Tibial nerve (tissue), 4 donors: ENCODE measurements at regions not wholly inside any gene's neighbourhood (a gene's known extent, or its start where the extent isn't known, plus 50 kb on each side); places are given as distances from the start of the nearest gene placed in this dataset.

ENCODE experiments used
- CTCF ChIP-seq, 5 experiments: fragments of 200-600 bp in 3 of 5; fragments of 450-650 bp in 2 of 5; sonication (generic) in 3 of 5; IDR thresholded peaks; one replicate each; pipeline ENCODE4 v1.5.1; 2016 to 2019; ENCODE audit warnings: antibody characterized with exemption in 5 of 5, mild to moderate bottlenecking in 3 of 5, moderate library complexity in 2 of 5
- EP300 ChIP-seq, 2 donors: sonication (generic); formaldehyde crosslinking; IDR thresholded peaks; one replicate each; pipeline ENCODE4 v1.6.1; 2017; ENCODE audit warnings: antibody characterized with exemption in 2 of 2, mild to moderate bottlenecking in 1 of 2
- POLR2A ChIP-seq, 2 donors: fragments of 450-650 bp; IDR thresholded peaks; one replicate each; pipeline ENCODE4 v1.6.1; 2017; ENCODE audit warnings: antibody characterized with exemption in 2 of 2, mild to moderate bottlenecking in 2 of 2, moderate library complexity in 2 of 2

DNA sequence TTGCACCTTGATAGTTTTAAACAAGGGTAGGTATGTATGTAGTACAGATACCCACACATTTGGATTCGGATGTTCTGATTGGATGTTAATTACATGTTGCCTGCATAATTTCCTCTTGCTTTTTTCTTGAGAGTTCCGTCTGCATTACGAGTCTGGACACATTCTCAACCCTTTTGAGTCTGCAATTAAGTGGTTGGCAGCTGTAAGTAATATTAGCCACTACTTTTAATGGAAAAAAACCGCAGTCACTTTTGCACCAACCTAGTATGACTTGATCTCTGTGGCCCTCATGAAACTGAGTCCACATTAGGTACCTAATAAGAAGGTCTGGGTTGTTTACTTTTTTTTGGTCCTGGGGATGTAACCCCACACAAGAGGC is 217.3 kb downstream of the VAPA start:
- TF ChIP-seq CTCF (IDR thresholded peaks at IDR 0.05) (no peak), EP300 (IDR thresholded peaks at IDR 0.05) (no peak), POLR2A (IDR thresholded peaks at IDR 0.05) (no peak)
